Uterus (tissue), 3 donors: ENCODE measurements at regions not wholly inside any gene's neighbourhood (a gene's known extent, or its start where the extent isn't known, plus 50 kb on each side); places are given as distances from the start of the nearest gene placed in this dataset.

ENCODE experiments used
- DNase-seq, 2 donors: peaks; one replicate each; pipeline ENCODE4 v3.0.0-alpha.2; 2019 to 2020
- H3K27ac ChIP-seq, 2 donors: fragments of 200-600 bp; sonication (generic); 1 replicate in 1 of 2; 2 replicates in 1 of 2; pipeline ENCODE4 v1.5.1; 2016 to 2018
- H3K27me3 ChIP-seq, 2 donors: fragments of 200-600 bp; sonication (generic); one replicate each; pipeline ENCODE4 v1.5.1; 2018 to 2019; ENCODE audit warnings: control low read depth in 1 of 2
- H3K36me3 ChIP-seq, 2 donors: fragments of 200-600 bp; sonication (generic); one replicate each; pipeline ENCODE4 v1.5.1; 2019; ENCODE audit warnings: control low read depth in 1 of 2
- H3K4me1 ChIP-seq, 2 donors: fragments of 200-600 bp; sonication (generic); one replicate each; pipeline ENCODE4 v1.5.1; 2018 to 2019; ENCODE audit warnings: control low read depth in 1 of 2
- H3K4me3 ChIP-seq, 2 donors: fragments of 200-600 bp; sonication (generic); 1 replicate in 1 of 2; 2 replicates in 1 of 2; pipeline ENCODE4 v1.5.1; 2018 to 2019; ENCODE audit warnings: mild to moderate bottlenecking in 1 of 2
- H3K9me3 ChIP-seq, 2 donors: fragments of 200-600 bp; sonication (generic); one replicate each; pipeline ENCODE4 v1.5.1; 2019; ENCODE audit warnings: control low read depth in 1 of 2
- CTCF ChIP-seq, 4 experiments: fragments of 200-600 bp in 2 of 4; fragments of 450-650 bp in 2 of 4; sonication (generic) in 2 of 4; IDR thresholded peaks; one replicate each; pipeline ENCODE4 v1.5.1; 2016 to 2019; ENCODE audit warnings: antibody characterized with exemption in 4 of 4, mild to moderate bottlenecking in 2 of 4, moderate library complexity in 1 of 4
- POLR2A ChIP-seq, 2 donors: fragments of 450-650 bp; IDR thresholded peaks; one replicate each; pipeline ENCODE4 v1.6.1; 2016; ENCODE audit warnings: antibody characterized with exemption in 2 of 2, mild to moderate bottlenecking in 1 of 2, moderate library complexity in 1 of 2
- intact Hi-C: fragments of 100-400 bp; cut with DNase I; formaldehyde crosslinking; loops from one replicate; pipeline ENCODE4 v1.15.1; 2023; ENCODE audit warnings: low total_unique reads
- donor health status: DM: yes; HTN: yes; CAD: no.

- H3K27me3 ChIP-seq: no peaks in the 10 kb centered on the region
- no peak overlapping the region for H3K4me3 ChIP-seq
- no peaks in the 10 kb centered on the region for H3K4me1 ChIP-seq
- intact Hi-C loops: no loop called here
- no peaks in the 10 kb centered on the region for H3K9me3 ChIP-seq
- TF ChIP-seq POLR2A (IDR thresholded peaks at IDR 0.05) (no peak), CTCF (IDR thresholded peaks at IDR 0.05) (no peak)
- H3K27ac ChIP-seq: no peak overlapping the region
- DNase-seq: no peak
- H3K36me3 ChIP-seq: no peaks in the 10 kb centered on the region
These were observed 105.7 kb upstream of the TBC1D5 start for GRCh38 chr3:17848102-17848501.

- H3K36me3 ChIP-seq: no peaks in the 10 kb centered on the region
- no peak overlapping the region for H3K27ac ChIP-seq
- intact Hi-C loops: no loop called here
- TF ChIP-seq POLR2A (IDR thresholded peaks at IDR 0.05) (no peak), CTCF (IDR thresholded peaks at IDR 0.05) (no peak)
- H3K27me3 ChIP-seq: no peaks in the 10 kb centered on the region
- H3K9me3 ChIP-seq: no peaks in the 10 kb centered on the region
- no peaks in the 10 kb centered on the region for H3K4me1 ChIP-seq
- no peak for DNase-seq
- H3K4me3 ChIP-seq: no peak overlapping the region
These were observed 104.7 kb upstream of the TBC1D5 start for GRCh38 chr3:17847156-17847555.

GRCh38 chr3:17846466-17846865 is 104.0 kb upstream of the TBC1D5 start:
- H3K9me3 ChIP-seq: no peaks in the 10 kb centered on the region
- no peaks in the 10 kb centered on the region for H3K36me3 ChIP-seq
- no peaks in the 10 kb centered on the region for H3K4me1 ChIP-seq
- no peak for TF ChIP-seq CTCF (IDR thresholded peaks at IDR 0.05)
- no peak for TF ChIP-seq POLR2A (IDR thresholded peaks at IDR 0.05)
- H3K27me3 ChIP-seq: no peaks in the 10 kb centered on the region
- no peak overlapping the region for H3K27ac ChIP-seq
- intact Hi-C loops: no loop called here
- DNase-seq: no peak
- H3K4me3 ChIP-seq: no peak overlapping the region

GRCh38 chr3:17845026-17845812 is 102.8 kb upstream of the TBC1D5 start:
- no peak for TF ChIP-seq CTCF (IDR thresholded peaks at IDR 0.05)
- no peak for TF ChIP-seq POLR2A (IDR thresholded peaks at IDR 0.05)
- DNase-seq: no peak
- no peaks in the 10 kb centered on the region for H3K27me3 ChIP-seq
- intact Hi-C loops: no loop called here
- no peak overlapping the region for H3K4me3 ChIP-seq
- no peaks in the 10 kb centered on the region for H3K36me3 ChIP-seq
- H3K27ac ChIP-seq: no peak overlapping the region
- H3K9me3 ChIP-seq: no peaks in the 10 kb centered on the region
- no peaks in the 10 kb centered on the region for H3K4me1 ChIP-seq

GRCh38 chr3:17844236-17844635 is 101.8 kb upstream of the TBC1D5 start:
- TF ChIP-seq CTCF (IDR thresholded peaks at IDR 0.05) (no peak), POLR2A (IDR thresholded peaks at IDR 0.05) (no peak)
- Histone ChIP-seq H3K27me3 (no peaks in the 10 kb centered on the region), H3K36me3 (no peaks in the 10 kb centered on the region), H3K4me3 (no peak overlapping the region), H3K9me3 (no peaks in the 10 kb centered on the region), H3K27ac (no peak overlapping the region), H3K4me1 (no peaks in the 10 kb centered on the region)
- intact Hi-C loops: no loop called here
- DNase-seq: no peak
